NB4 (cell line): ENCODE measurements at regions not wholly inside any gene's neighbourhood (a gene's known extent, or its start where the extent isn't known, plus 50 kb on each side); places are given as distances from the start of the nearest gene placed in this dataset.

Experiments
- DNase-seq: peaks from one replicate; pipeline ENCODE4 v3.0.0; 2010; ENCODE audit warnings: low read depth
- H3K4me3 ChIP-seq: one replicate; pipeline ENCODE4 v1.5.1; 2011; ENCODE audit warnings: mild to moderate bottlenecking, low read depth, low read length, moderate library complexity
- MYC ChIP-seq: IDR thresholded peaks from 2 replicates; pipeline ENCODE4 v1.6.1; 2011; ENCODE audit warnings: low read depth, low read length
- POLR2A ChIP-seq: IDR thresholded peaks from 2 replicates; pipeline ENCODE4 v1.6.1; 2011; ENCODE audit warnings: mild to moderate bottlenecking; ENCODE audit not compliant: insufficient read length; ENCODE audit errors: extremely low read depth
- TF ChIP-seq, protein P1 (sequence below): IDR thresholded peaks from one replicate; pipeline ENCODE4 v1.5.1; 2012; ENCODE audit warnings: low read depth, low read length
- TF ChIP-seq, protein P2 (sequence below): IDR thresholded peaks from 2 replicates; pipeline ENCODE4 v1.6.1; 2011; ENCODE audit warnings: low read depth, low read length

DNA sequence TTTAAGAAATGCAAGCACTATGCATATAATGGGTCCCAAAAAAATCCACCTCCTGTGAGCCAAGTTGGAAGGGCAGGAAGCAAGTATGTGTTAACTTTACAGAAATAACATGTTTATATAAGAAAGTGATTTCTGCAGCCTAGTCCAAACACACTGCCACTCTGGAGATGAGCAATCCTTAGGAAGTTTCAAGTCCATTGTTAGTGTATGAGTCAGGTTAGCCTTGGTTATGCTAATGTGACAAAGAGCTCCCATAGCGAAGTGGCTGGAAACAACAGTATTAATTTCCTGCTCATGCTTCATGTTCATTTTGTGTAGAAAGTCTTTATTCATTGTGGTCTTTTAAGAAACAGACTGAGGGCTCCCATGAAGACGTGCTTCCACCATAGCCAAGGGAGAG lies 121.4 kb downstream of the TBXT start:
- no peak overlapping the region for H3K4me3 ChIP-seq
- DNase-seq: no peak
- TF ChIP-seq POLR2A: no peak
- TF ChIP-seq, protein P1, sequence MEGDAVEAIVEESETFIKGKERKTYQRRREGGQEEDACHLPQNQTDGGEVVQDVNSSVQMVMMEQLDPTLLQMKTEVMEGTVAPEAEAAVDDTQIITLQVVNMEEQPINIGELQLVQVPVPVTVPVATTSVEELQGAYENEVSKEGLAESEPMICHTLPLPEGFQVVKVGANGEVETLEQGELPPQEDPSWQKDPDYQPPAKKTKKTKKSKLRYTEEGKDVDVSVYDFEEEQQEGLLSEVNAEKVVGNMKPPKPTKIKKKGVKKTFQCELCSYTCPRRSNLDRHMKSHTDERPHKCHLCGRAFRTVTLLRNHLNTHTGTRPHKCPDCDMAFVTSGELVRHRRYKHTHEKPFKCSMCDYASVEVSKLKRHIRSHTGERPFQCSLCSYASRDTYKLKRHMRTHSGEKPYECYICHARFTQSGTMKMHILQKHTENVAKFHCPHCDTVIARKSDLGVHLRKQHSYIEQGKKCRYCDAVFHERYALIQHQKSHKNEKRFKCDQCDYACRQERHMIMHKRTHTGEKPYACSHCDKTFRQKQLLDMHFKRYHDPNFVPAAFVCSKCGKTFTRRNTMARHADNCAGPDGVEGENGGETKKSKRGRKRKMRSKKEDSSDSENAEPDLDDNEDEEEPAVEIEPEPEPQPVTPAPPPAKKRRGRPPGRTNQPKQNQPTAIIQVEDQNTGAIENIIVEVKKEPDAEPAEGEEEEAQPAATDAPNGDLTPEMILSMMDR: no peak
- TF ChIP-seq, protein P2, sequence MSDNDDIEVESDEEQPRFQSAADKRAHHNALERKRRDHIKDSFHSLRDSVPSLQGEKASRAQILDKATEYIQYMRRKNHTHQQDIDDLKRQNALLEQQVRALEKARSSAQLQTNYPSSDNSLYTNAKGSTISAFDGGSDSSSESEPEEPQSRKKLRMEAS: no peak
- no peak for TF ChIP-seq MYC

DNA sequence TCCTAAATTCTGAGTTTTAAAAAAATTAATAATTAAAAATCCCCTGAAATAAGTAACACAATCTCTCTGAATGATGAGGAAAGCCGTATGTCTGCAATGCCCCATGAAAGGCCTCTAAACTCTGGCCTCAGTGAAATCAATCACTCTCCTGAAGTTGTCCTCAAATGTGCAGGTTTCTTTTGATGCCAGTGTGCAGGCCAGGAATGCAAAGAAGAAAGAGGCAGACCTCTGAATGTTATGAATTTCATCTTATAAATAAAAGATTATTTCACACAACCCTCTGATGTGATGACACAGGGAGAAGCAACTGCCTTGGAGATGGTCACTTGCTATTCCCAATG lies 121.8 kb downstream of the TBXT start:
- DNase-seq: no peak
- TF ChIP-seq, protein P1: no peak
- TF ChIP-seq, protein P2: no peak
- TF ChIP-seq MYC (no peak), POLR2A (no peak)
- H3K4me3 ChIP-seq: no peak overlapping the region

GRCh38 chr6:166045173-166045859 lies 122.3 kb downstream of the TBXT start:
- no peak for DNase-seq
- TF ChIP-seq, protein P2: no peak
- TF ChIP-seq, protein P1: no peak
- TF ChIP-seq POLR2A (no peak), MYC (no peak)
- no peak overlapping the region for H3K4me3 ChIP-seq

DNA sequence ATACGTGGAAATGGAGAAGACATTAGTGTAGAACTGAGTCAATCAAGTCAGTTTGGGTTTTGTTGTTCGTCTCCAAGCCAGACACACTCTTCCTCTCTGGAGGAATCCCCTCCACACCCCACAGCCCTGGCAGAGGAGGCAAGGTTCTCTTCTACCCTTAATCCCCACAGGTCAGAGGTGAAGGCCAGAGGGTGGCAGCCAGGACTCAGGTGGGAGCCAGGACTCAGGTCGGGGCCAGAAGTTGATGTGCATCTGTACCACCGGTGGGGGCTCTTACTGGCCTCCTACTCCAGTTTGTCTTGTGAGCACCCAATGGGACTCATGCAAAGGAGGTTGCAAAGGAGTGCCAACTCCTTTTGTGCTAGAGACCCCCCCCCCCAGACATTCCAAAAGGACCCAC lies 126.4 kb downstream of the TBXT start:
- TF ChIP-seq, protein P1: no peak
- TF ChIP-seq POLR2A (no peak), MYC (no peak)
- TF ChIP-seq, protein P2: no peak
- DNase-seq: no peak

GRCh38 chr6:166040292-166040691 lies 127.4 kb downstream of the TBXT start:
- TF ChIP-seq, protein P2: no peak
- TF ChIP-seq, protein P1: no peak
- TF ChIP-seq MYC (no peak), POLR2A (no peak)
- no peak overlapping the region for H3K4me3 ChIP-seq
- no peak for DNase-seq

More for the DNA sequence above, 126.4 kb downstream of the TBXT start:
- no peak overlapping the region for H3K4me3 ChIP-seq
